ENCODE measurements at regions not wholly inside any gene's neighbourhood (a gene's known extent, or its start where the extent isn't known, plus 50 kb on each side); places are given as distances from the start of the nearest gene placed in this dataset.

DNA sequence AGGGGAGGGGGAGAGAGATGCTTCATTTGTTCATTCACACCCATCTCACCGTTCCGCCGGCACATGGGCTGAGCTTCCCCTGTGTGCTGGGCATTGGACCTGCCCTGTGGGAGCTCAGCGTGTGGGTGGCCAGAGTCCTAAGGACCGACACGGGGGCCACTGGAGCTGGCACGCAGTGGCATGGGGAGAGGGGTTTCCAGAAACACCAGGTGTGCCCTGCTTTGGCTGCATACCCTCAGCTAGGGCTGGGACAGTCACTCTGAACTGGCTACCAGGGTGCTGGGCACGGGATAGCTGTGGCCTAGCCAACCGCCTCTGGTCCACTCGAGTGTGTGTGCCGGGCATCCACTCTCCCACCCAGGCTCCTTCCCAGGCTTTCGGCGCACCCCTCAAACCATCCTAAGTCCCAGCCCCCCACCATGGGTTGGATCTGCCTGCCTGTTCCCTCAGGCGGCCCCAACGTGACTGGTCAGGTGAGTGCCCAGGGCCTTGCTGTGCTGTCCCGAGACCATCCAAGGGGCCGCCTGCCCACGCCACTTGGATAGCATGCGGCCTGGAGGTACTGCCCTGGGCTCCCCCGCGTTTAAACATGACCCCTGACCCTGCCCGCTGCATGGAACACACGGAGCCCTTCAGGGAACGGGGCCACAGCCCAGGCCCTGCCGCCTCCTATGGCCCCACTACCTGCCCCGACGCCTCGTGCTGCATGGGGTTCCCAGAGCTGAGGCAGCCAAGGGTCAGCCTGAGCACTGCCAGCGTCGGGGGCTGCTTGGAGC is 51.6 kb upstream of the LINC01488 start:
- TF ChIP-seq, protein P1, sequence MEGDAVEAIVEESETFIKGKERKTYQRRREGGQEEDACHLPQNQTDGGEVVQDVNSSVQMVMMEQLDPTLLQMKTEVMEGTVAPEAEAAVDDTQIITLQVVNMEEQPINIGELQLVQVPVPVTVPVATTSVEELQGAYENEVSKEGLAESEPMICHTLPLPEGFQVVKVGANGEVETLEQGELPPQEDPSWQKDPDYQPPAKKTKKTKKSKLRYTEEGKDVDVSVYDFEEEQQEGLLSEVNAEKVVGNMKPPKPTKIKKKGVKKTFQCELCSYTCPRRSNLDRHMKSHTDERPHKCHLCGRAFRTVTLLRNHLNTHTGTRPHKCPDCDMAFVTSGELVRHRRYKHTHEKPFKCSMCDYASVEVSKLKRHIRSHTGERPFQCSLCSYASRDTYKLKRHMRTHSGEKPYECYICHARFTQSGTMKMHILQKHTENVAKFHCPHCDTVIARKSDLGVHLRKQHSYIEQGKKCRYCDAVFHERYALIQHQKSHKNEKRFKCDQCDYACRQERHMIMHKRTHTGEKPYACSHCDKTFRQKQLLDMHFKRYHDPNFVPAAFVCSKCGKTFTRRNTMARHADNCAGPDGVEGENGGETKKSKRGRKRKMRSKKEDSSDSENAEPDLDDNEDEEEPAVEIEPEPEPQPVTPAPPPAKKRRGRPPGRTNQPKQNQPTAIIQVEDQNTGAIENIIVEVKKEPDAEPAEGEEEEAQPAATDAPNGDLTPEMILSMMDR (IDR thresholded peaks at IDR 0.05) = no peak
- no peak for TF ChIP-seq POLR2A (IDR thresholded peaks at IDR 0.05; ENCODE audit: low read depth)
- TF ChIP-seq POLR2AphosphoS5 (IDR thresholded peaks at IDR 0.05) = no peak
- TF ChIP-seq EP300 (IDR thresholded peaks at IDR 0.05) = no peak

Measured in esophagus muscularis mucosa (tissue), 4 donors.